HUES6 (cell line): ENCODE measurements at regions not wholly inside any gene's neighbourhood (a gene's known extent, or its start where the extent isn't known, plus 50 kb on each side); places are given as distances from the start of the nearest gene placed in this dataset.

ENCODE experiments used
- H3K27ac ChIP-seq: 2 replicates; pipeline ENCODE4 v1.7.0; 2013; ENCODE audit warnings: low read depth, mild to moderate bottlenecking, low read length, inconsistent platforms
- H3K27me3 ChIP-seq: 2 replicates; pipeline ENCODE4 v1.6.1; 2013; ENCODE audit warnings: low read length; ENCODE audit not compliant: control insufficient read depth, insufficient read depth
- H3K36me3 ChIP-seq: 2 replicates; pipeline ENCODE4 v1.6.1; 2013; ENCODE audit warnings: low read length; ENCODE audit not compliant: control insufficient read depth, insufficient read depth
- H3K4me1 ChIP-seq: 2 replicates; pipeline ENCODE4 v1.6.1; 2013; ENCODE audit warnings: low read length; ENCODE audit not compliant: control insufficient read depth, insufficient read depth
- H3K4me3 ChIP-seq: 2 replicates; pipeline ENCODE4 v1.5.1; 2013; ENCODE audit warnings: low read depth, low read length
- H3K9ac ChIP-seq: one replicate; pipeline ENCODE4 v1.6.1; 2013; ENCODE audit warnings: mild to moderate bottlenecking, low read length
- H3K9me3 ChIP-seq: 2 replicates; pipeline ENCODE4 v1.6.1; 2013; ENCODE audit warnings: low read depth, low read length; ENCODE audit not compliant: control insufficient read depth, insufficient read depth

DNA sequence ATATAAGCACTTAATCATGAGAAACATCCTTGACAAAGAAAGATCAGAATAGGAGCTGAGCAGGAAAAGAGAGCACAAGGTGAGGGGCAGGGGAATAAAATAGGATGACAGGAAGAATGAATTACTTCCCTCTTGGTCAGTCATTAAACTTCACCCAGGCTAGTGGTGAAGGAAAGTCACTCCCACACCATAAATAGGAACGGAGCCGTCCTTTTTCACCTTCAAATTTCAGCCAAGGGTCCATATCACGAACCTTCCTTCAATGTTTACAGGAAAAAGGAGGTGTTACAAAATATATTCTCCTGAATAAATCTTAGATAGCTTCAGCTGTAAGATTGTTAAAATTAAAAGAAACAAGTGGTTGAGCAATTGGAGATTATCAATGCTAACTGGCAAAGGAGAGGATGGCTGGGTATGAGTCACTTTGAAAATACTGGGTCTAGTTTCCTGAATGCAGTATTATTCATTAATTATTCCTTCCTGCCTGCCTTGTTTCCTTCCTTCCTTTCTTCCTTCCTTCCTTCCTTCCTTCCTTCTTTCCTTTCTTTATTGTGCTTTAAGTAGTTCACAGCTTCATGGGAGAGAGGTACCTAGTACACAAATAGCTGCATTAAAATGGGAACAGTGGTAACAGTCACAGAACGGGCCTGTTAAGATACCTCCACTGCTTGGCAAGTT lies 292.3 kb upstream of the ID2 start:
- H3K4me3 ChIP-seq: no peak overlapping the region
- no peak overlapping the region for H3K27ac ChIP-seq
- no peaks in the 10 kb centered on the region for H3K9me3 ChIP-seq
- H3K4me1 ChIP-seq: peaks cover 22% of the 10 kb centered on the region
- no peak overlapping the region for H3K9ac ChIP-seq
- no peaks in the 10 kb centered on the region; the same call in 1 of the 2 replicates for H3K27me3 ChIP-seq
- H3K36me3 ChIP-seq: no peaks in the 10 kb centered on the region

DNA sequence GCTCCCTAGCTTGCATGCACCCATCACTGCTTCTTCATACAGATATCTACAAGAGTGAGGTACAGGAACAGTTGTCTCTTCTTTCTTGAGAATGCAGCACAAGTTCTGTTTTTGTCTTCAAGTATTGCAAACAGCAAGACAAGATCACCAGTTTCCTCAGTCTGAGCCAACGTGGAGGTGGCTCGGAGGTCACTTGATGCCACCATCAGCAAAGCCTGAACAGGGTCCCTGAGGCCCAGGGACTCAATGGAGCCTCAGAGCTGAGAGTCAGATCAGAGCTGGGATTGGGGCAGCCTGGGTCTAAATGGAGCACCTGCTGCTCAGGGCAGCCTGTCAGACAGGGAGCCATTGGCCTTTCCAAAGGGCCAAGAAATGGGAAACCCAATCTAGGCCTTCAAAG lies 290.7 kb upstream of the ID2 start:
- Histone ChIP-seq H3K4me1 (peaks cover 22% of the 10 kb centered on the region), H3K27ac (peak overlapping the region; percentile 65; the same call in 1 of the 2 replicates), H3K36me3 (no peaks in the 10 kb centered on the region), H3K9ac (no peak overlapping the region), H3K9me3 (no peaks in the 10 kb centered on the region), H3K27me3 (no peaks in the 10 kb centered on the region; the same call in 1 of the 2 replicates), H3K4me3 (no peak overlapping the region)

DNA sequence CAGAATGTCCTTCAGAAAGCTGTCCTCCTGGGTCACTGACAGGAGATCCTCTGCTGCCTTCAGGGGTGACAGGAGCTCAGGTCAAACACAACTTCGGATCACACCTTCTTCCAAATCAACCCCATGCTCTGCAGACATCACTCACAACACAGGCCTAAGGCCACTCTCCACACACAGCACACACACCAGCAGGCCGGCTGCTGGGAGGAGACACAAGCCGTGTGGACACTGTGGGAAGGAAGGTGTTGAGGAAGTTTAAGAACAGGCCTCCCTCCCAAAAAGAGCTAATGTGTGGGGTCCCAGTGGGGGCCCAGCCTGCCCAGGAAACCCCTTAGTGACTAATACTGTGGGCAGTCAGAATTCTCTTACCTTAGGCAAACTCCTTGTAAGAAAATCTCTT lies 290.3 kb upstream of the ID2 start:
- H3K36me3 ChIP-seq: no peaks in the 10 kb centered on the region
- no peaks in the 10 kb centered on the region for H3K9me3 ChIP-seq
- no peak overlapping the region for H3K4me3 ChIP-seq
- peak overlapping the region; percentile 65; the same call in 1 of the 2 replicates for H3K27ac ChIP-seq
- H3K9ac ChIP-seq: peak overlapping the region; percentile 21
- peaks cover 19% of the 10 kb centered on the region for H3K4me1 ChIP-seq
- no peaks in the 10 kb centered on the region; the same call in 1 of the 2 replicates for H3K27me3 ChIP-seq

DNA sequence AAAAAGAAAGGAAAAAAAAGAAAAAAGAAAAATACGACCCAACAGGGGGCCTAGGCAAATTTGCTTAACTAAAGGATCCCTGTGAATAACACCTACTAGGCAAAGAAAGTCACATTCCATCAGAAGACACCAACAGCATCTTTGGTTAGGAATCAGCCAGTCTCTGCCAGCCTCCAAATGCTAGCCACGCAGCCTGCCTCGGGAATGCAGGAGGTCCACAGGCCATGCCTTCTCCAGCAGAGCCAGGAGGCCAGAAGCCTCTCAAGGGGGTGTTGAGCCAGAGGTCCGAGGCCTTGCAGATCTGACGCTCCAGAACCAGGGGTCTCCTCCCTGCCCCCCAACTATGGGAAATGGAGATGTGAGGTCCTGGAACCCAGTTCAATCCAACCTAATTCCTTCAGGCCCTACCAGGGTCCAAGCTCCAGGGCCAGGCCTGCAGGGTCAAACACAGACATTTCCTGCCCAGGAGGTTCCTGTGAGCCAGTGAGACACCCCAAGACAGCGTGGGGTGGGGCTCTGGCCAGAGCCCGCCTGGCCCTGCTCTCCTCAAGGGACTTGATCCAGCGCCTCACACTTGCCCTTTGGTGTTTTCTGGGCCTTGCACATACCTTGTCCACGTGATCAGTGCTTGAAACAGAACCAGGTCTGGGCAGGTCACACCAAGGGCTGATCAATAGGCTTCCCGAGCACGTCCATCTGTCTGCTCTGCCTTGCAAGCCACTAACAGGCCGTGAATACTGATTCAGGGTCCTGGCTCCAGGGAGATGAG lies 289.6 kb upstream of the ID2 start:
- Histone ChIP-seq H3K27me3 (no peaks in the 10 kb centered on the region; the same call in 1 of the 2 replicates), H3K4me3 (no peak overlapping the region), H3K9me3 (no peaks in the 10 kb centered on the region), H3K27ac (peak overlapping the region; percentile 65; the same call in 1 of the 2 replicates), H3K4me1 (peaks cover 19% of the 10 kb centered on the region), H3K36me3 (no peaks in the 10 kb centered on the region), H3K9ac (no peak overlapping the region)

DNA sequence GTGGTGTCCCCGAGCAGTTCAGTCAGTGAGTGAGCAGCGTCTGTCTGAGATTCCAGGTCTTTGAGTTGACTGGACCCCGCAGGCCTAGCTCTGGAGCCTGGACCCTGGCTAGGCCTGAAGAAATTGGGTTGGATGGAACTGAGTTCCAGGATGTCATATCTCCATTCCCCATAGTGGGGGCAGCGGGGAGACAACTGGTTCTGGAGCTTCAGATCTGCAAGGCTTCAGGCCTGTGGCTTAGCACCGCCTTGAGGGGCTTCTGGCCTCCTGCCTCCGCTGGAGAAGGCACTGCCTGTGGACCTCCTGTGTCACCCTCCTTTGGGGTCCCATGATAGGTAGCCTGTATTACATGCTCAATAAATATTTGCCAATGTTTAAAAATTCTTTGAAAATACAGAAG lies 288.4 kb upstream of the ID2 start:
- no peak overlapping the region for H3K27ac ChIP-seq
- H3K9ac ChIP-seq: no peak overlapping the region
- peaks cover 5% of the 10 kb centered on the region; the same call in 1 of the 2 replicates for H3K9me3 ChIP-seq
- no peaks in the 10 kb centered on the region for H3K36me3 ChIP-seq
- H3K4me1 ChIP-seq: peaks cover 19% of the 10 kb centered on the region
- H3K4me3 ChIP-seq: no peak overlapping the region
- H3K27me3 ChIP-seq: no peaks in the 10 kb centered on the region; the same call in 1 of the 2 replicates

DNA sequence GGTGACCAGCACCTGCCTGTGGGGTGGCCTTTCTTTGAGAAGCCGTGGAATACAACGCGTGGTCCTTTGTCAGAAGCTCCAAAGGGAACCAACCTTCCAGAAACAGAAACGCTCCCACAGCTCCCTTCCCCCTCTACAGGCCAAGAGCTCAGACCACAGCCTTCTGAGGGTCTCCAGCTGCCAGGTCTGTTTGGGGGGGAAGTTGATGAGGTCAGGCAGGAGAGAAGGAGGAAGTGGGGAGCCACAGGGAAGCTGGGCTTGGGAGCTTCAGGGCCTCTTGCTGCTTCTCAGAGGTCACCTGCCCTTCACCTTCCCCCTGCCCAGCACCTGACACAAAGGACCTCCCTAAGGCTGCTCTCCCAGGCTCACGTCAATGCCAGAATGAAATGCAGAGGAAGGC lies 287.7 kb upstream of the ID2 start:
- H3K4me1 ChIP-seq: peaks cover 19% of the 10 kb centered on the region
- H3K9ac ChIP-seq: no peak overlapping the region
- no peaks in the 10 kb centered on the region for H3K36me3 ChIP-seq
- no peaks in the 10 kb centered on the region; the same call in 1 of the 2 replicates for H3K27me3 ChIP-seq
- H3K4me3 ChIP-seq: no peak overlapping the region
- no peak overlapping the region for H3K27ac ChIP-seq
- peaks cover 5% of the 10 kb centered on the region; the same call in 1 of the 2 replicates for H3K9me3 ChIP-seq

DNA sequence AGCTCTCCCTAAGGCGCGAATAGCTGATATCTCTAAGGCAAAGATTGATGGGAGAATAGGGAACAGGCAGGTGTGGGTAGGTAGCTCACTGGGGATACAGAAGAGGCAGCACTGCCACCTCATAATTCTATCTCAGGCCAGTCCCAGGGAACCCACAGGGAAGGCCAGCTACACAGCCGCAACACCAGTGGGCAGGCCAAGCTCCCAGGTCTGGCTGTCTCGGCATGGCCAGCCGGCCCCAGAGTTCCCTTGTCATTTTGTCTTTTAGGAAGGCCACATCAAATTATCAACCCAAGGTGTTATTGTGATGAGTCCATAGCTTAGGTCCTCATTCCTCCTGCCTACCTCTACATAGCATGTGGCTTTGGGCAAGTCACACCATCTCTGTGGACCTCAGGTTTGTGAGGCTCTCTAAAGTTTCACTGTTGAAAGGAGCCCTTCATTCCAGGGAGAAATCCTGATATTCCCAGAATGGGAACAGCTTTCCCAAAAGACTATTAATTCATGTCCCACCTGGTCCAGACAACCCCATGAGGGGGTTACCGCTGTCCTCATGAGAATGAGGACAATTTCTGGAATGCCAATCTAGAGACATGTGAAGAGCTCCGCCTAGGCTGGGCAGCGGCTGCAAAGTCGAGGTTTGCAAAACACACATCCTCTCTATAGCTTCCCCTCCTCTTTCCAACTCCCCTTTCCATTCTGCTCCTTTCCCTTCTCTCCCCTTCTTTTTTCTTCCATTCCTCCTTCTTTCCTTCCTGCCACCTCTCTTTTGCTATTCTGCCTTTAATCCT lies 287.1 kb upstream of the ID2 start:
- Histone ChIP-seq H3K4me1 (peaks cover 19% of the 10 kb centered on the region), H3K36me3 (no peaks in the 10 kb centered on the region), H3K9ac (no peak overlapping the region), H3K9me3 (peaks cover 5% of the 10 kb centered on the region; the same call in 1 of the 2 replicates), H3K4me3 (no peak overlapping the region), H3K27ac (no peak overlapping the region), H3K27me3 (no peaks in the 10 kb centered on the region; the same call in 1 of the 2 replicates)

DNA sequence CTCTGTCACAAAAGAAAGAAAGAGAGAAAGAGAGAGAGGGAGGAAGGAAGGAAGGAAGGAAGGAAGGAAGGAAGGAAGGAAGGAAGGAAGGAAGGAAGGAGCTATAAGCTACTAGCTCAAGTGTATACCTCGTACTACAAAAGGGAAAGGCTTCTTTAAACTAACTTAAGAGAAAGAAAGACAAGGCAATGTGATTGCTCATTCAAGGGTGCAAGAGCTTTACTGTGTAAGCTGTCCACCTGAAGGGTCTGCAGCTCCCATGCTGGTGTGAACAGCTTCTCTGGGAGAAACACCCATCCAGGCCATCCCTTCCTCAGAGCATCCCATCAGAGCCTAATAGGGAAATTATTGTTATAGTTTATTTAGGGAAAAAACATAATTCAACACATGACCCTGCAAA lies 286.1 kb upstream of the ID2 start:
- Histone ChIP-seq H3K9me3 (peaks cover 5% of the 10 kb centered on the region; the same call in 1 of the 2 replicates), H3K36me3 (no peaks in the 10 kb centered on the region), H3K4me3 (no peak overlapping the region), H3K27me3 (no peaks in the 10 kb centered on the region; the same call in 1 of the 2 replicates), H3K9ac (no peak overlapping the region), H3K4me1 (peaks cover 19% of the 10 kb centered on the region), H3K27ac (no peak overlapping the region)

DNA sequence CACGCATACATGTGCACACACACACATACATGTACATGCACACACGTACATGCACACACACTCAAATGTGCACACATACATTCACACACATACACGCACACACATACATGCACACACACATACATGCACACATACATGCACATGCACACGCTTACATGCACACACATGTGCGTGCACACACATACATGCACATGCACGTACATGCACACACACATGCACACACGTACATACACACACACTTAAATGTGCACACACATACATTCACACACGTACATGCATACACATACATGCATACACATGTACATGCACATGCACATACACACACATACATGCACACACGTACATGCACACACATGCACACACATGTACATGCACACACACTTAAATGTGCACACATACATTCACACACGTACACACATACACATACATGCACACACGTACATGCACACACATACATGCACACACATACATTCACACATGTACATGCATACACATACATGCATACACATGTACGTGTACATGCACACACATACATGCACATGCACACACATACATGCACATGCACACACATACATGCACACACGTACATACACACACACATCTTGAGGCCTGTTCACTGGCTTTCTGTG lies 283.7 kb upstream of the ID2 start:
- Histone ChIP-seq H3K36me3 (no peaks in the 10 kb centered on the region), H3K4me1 (peaks cover 3% of the 10 kb centered on the region; the same call in 1 of the 2 replicates), H3K9ac (no peak overlapping the region), H3K27me3 (no peaks in the 10 kb centered on the region; the same call in 1 of the 2 replicates), H3K4me3 (no peak overlapping the region), H3K27ac (no peak overlapping the region), H3K9me3 (peaks cover 5% of the 10 kb centered on the region; the same call in 1 of the 2 replicates)

DNA sequence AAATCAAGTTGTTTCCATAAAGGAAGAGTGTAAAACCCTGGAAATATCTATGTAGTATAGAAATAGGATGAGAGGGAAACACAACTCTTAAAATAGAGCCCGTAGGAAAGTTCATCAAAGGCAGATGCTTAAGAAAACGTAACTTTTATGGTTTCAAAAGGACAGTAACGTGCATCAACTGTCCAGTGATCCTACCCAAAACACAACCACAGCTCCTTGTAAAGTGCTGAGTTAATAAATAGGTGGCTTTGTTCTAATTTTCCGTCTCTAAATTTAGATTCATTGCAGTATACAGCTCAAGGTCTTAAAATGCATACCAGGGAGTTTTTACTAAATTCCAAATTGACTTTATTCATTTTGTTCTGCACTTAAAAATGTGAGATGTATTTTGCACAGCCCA lies 282.1 kb upstream of the ID2 start:
- Histone ChIP-seq H3K4me1 (no peaks in the 10 kb centered on the region), H3K27me3 (no peaks in the 10 kb centered on the region), H3K27ac (no peak overlapping the region), H3K9me3 (peaks cover 7% of the 10 kb centered on the region; the same call in 1 of the 2 replicates), H3K9ac (no peak overlapping the region), H3K4me3 (no peak overlapping the region), H3K36me3 (no peaks in the 10 kb centered on the region)
